Chondrocyte (in vitro differentiated cells): ENCODE measurements at regions not wholly inside any gene's neighbourhood (a gene's known extent, or its start where the extent isn't known, plus 50 kb on each side); places are given as distances from the start of the nearest gene placed in this dataset.

ENCODE experiments used
- DNase-seq: peaks from one replicate; pipeline ENCODE4 v3.0.0; 2021; ENCODE audit warnings: mixed read lengths, low spot score
- H3K27ac Mint-ChIP-seq: one replicate; pipeline ENCODE4 v1.8.0; 2021; ENCODE audit warnings: mild to moderate bottlenecking, moderate library complexity, mixed read lengths; ENCODE audit not compliant: unreplicated experiment
- H3K27me3 Mint-ChIP-seq: 2 replicates; pipeline ENCODE4 v1.8.0; 2021; ENCODE audit warnings: low read depth, mixed read lengths
- H3K36me3 Mint-ChIP-seq: 2 replicates; pipeline ENCODE4 v1.8.0; 2021; ENCODE audit warnings: low read depth, mixed read lengths
- H3K4me1 Mint-ChIP-seq: 2 replicates; pipeline ENCODE4 v1.8.0; 2021; ENCODE audit warnings: low read depth, mild to moderate bottlenecking, mixed read lengths
- H3K4me3 Mint-ChIP-seq: one replicate; pipeline ENCODE4 v1.8.0; 2021; ENCODE audit warnings: mild to moderate bottlenecking, moderate library complexity, mixed read lengths; ENCODE audit not compliant: unreplicated experiment
- H3K9me3 Mint-ChIP-seq: 2 replicates; pipeline ENCODE4 v1.8.0; 2021; ENCODE audit warnings: low read depth, mixed read lengths
- CTCF ChIP-seq: fragments of 200-600 bp; sonication (generic); IDR thresholded peaks from 2 replicates; pipeline ENCODE4 v1.5.0; 2021; ENCODE audit warnings: antibody characterized with exemption, mild to moderate bottlenecking, moderate library complexity

GRCh38 chr7:24151944-24152343 is 132.0 kb upstream of the NPY start:
- Mint-ChIP-seq H3K4me3 (no peak overlapping the region), H3K36me3 (no peaks in the 10 kb centered on the region), H3K27me3 (peaks cover 2% of the 10 kb centered on the region), H3K9me3 (peaks cover 19% of the 10 kb centered on the region), H3K27ac (no peak overlapping the region), H3K4me1 (peaks cover 7% of the 10 kb centered on the region)
- TF ChIP-seq CTCF = no peak
- DNase-seq = no peak

GRCh38 chr7:24152356-24152755 is 131.6 kb upstream of the NPY start:
- peaks cover 2% of the 10 kb centered on the region for H3K27me3 Mint-ChIP-seq
- no peak overlapping the region for H3K27ac Mint-ChIP-seq
- H3K4me3 Mint-ChIP-seq = no peak overlapping the region
- TF ChIP-seq CTCF = no peak
- H3K4me1 Mint-ChIP-seq = peaks cover 7% of the 10 kb centered on the region
- no peaks in the 10 kb centered on the region for H3K36me3 Mint-ChIP-seq
- peaks cover 19% of the 10 kb centered on the region for H3K9me3 Mint-ChIP-seq
- DNase-seq = no peak

GRCh38 chr7:24152877-24153472 is 131.0 kb upstream of the NPY start:
- DNase-seq = no peak
- Mint-ChIP-seq H3K27me3 (peaks cover 2% of the 10 kb centered on the region), H3K36me3 (no peaks in the 10 kb centered on the region), H3K4me1 (peaks cover 7% of the 10 kb centered on the region), H3K9me3 (peaks cover 19% of the 10 kb centered on the region), H3K4me3 (no peak overlapping the region), H3K27ac (no peak overlapping the region)
- TF ChIP-seq CTCF = no peak

- TF ChIP-seq CTCF = no peak
These were observed 126.3 kb upstream of the NPY start for GRCh38 chr7:24157666-24158065.

GRCh38 chr7:24158975-24159374 is 125.0 kb upstream of the NPY start:
- no peak for DNase-seq
- H3K9me3 Mint-ChIP-seq = no peaks in the 10 kb centered on the region
- H3K36me3 Mint-ChIP-seq = no peaks in the 10 kb centered on the region
- no peak overlapping the region for H3K4me3 Mint-ChIP-seq
- no peak overlapping the region for H3K27ac Mint-ChIP-seq
- no peak for TF ChIP-seq CTCF
- H3K4me1 Mint-ChIP-seq = peaks cover 4% of the 10 kb centered on the region
- H3K27me3 Mint-ChIP-seq = peaks cover 3% of the 10 kb centered on the region

More at GRCh38 chr7:24157666-24158065, 126.3 kb upstream of the NPY start:
- peaks cover 3% of the 10 kb centered on the region for H3K27me3 Mint-ChIP-seq
- no peaks in the 10 kb centered on the region for H3K36me3 Mint-ChIP-seq
- H3K9me3 Mint-ChIP-seq = no peaks in the 10 kb centered on the region
- H3K4me1 Mint-ChIP-seq = peaks cover 8% of the 10 kb centered on the region
- H3K27ac Mint-ChIP-seq = no peak overlapping the region
- no peak overlapping the region for H3K4me3 Mint-ChIP-seq
- DNase-seq = no peak
